Thoracic aorta (tissue), 2 donors: ENCODE measurements at regions not wholly inside any gene's neighbourhood (a gene's known extent, or its start where the extent isn't known, plus 50 kb on each side); places are given as distances from the start of the nearest gene placed in this dataset.

Experiments used
- ATAC-seq: fragments of 150-250 bp; one replicate; pipeline ENCODE4 v1.8.0; 2017; ENCODE audit warnings: low read depth; ENCODE audit not compliant: insufficient number of reproducible peaks, low FRiP score
- DNase-seq: peaks from one replicate; pipeline ENCODE4 v3.0.0-alpha.2; 2020; ENCODE audit warnings: low spot score
- H3K27ac ChIP-seq, 2 donors: fragments of 200-600 bp; sonication (generic); 1 replicate in 1 of 2; 2 replicates in 1 of 2; pipeline ENCODE4 v1.5.1; 2016; ENCODE audit warnings: mild to moderate bottlenecking in 2 of 2, moderate library complexity in 2 of 2
- H3K27me3 ChIP-seq: fragments of 200-600 bp; sonication (generic); replicated peaks from 2 replicates; pipeline ENCODE4 v1.6.0; 2016; ENCODE audit warnings: mild to moderate bottlenecking; ENCODE audit not compliant: insufficient read depth
- H3K36me3 ChIP-seq: fragments of 200-600 bp; sonication (generic); one replicate; pipeline ENCODE4 v1.5.1; 2016
- H3K4me1 ChIP-seq, 2 donors: fragments of 200-600 bp; sonication (generic); 1 replicate in 1 of 2; 2 replicates in 1 of 2; pipeline versions ENCODE4 v1.5.1 to v1.6.0; 2016; ENCODE audit warnings: low read depth in 2 of 2, mild to moderate bottlenecking in 1 of 2; ENCODE audit not compliant: control insufficient read depth in 1 of 2
- H3K4me3 ChIP-seq: fragments of 200-600 bp; sonication (generic); 2 replicates; pipeline ENCODE4 v1.5.1; 2016; ENCODE audit warnings: mild to moderate bottlenecking
- H3K9me3 ChIP-seq: fragments of 200-600 bp; sonication (generic); 2 replicates; pipeline ENCODE4 v1.5.1; 2016
- TF ChIP-seq, protein P1 (sequence below): fragments of 200-600 bp; sonication (generic); IDR thresholded peaks from one replicate; pipeline ENCODE4 v1.5.1; 2019; ENCODE audit warnings: antibody characterized with exemption

DNA sequence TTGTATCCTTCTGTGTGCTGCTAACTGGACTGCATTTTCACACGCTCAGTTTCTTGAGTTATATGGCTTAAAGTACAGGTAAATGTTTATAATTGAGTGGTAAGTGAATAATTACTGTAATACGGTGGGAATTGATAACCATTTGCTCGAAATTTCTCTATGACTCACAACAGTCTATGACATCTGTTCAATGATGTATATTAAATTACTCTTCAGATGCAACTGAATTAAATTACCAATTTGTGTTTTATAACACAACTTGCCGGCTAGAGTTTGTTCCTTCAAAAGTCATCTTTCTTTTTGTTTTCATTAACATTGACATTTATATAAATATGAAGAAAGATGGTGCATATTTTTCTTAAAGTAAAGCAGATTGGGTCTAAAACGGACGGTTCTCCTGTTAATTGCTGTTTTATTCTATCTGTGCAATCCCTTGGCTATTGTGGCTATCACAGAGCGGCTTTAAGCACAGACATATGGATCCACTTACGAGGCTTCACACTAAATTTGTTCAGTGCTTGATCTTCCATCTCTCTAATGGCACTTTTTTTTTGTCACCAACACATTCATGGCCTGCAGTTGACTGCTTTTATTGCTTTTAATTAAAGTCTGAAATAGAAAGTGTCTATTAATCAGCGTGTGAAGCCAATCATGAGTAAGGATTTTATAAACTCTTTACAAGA lies 1291.6 kb upstream of the SLC10A2 start:
- Histone ChIP-seq H3K36me3 (no peaks in the 10 kb centered on the region), H3K27me3 (no peaks in the 10 kb centered on the region), H3K4me3 (no peak overlapping the region), H3K27ac (no peak overlapping the region), H3K4me1 (no peaks in the 10 kb centered on the region), H3K9me3 (no peaks in the 10 kb centered on the region)
- no peak for ATAC-seq
- DNase-seq = no peak
- TF ChIP-seq, protein P1, sequence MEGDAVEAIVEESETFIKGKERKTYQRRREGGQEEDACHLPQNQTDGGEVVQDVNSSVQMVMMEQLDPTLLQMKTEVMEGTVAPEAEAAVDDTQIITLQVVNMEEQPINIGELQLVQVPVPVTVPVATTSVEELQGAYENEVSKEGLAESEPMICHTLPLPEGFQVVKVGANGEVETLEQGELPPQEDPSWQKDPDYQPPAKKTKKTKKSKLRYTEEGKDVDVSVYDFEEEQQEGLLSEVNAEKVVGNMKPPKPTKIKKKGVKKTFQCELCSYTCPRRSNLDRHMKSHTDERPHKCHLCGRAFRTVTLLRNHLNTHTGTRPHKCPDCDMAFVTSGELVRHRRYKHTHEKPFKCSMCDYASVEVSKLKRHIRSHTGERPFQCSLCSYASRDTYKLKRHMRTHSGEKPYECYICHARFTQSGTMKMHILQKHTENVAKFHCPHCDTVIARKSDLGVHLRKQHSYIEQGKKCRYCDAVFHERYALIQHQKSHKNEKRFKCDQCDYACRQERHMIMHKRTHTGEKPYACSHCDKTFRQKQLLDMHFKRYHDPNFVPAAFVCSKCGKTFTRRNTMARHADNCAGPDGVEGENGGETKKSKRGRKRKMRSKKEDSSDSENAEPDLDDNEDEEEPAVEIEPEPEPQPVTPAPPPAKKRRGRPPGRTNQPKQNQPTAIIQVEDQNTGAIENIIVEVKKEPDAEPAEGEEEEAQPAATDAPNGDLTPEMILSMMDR = no peak

DNA sequence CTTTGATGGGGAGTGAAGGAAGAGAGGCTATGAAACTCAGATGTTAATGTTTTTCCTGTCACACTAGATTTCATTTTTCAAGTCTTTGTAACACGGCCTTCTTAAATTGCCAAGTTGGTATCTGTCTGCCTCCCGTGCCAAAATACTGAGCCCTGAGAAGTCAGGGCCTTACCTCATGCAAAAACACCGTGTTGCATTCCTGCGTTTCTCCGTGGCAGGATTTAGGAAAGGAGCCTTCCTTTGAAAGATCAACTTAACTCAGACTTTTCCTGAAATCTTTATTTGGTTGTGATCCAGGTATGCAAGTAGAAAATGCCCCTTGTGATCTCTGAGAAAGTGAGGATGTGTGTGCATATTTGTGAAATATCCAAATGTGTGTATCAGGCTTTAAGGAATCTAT lies 1291.0 kb upstream of the SLC10A2 start:
- Histone ChIP-seq H3K4me3 (no peak overlapping the region), H3K4me1 (no peaks in the 10 kb centered on the region), H3K9me3 (no peaks in the 10 kb centered on the region), H3K36me3 (no peaks in the 10 kb centered on the region), H3K27ac (no peak overlapping the region), H3K27me3 (no peaks in the 10 kb centered on the region)
- DNase-seq = no peak
- ATAC-seq = no peak
- TF ChIP-seq, protein P1 = no peak

DNA sequence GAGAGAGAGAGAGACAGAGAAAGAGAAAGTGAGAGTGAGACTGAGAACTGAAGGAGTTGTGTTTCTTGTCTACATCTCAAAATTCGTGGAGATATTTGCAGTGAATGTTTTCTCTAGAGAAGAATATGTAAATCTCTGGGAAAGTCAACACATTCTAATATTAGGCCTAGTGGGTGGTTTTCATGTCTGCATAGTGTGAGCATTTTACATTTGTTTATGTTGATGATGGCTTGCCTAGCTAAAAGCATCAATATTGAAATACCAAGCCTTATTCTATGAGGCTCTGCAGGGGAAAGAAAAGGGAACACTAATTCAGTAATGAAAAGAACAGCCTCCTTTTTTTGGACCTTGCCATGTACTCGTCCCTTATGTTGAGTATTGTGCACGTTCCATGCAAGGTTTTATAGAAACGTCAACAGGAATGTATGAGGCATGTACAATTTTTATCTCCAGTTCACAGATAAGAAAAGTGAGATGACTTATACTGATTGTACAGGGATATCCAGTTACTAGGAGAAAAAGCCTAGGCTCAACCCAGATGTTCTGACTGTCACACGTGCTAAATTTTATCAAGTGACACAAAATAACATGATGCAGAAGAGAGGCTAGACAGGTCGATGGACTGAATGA lies 1288.9 kb upstream of the SLC10A2 start:
- TF ChIP-seq, protein P1 = no peak
- H3K27ac ChIP-seq = no peak overlapping the region
- DNase-seq = no peak
- no peak overlapping the region for H3K4me3 ChIP-seq
- H3K4me1 ChIP-seq = no peaks in the 10 kb centered on the region
- no peaks in the 10 kb centered on the region for H3K36me3 ChIP-seq
- no peaks in the 10 kb centered on the region for H3K9me3 ChIP-seq
- no peaks in the 10 kb centered on the region for H3K27me3 ChIP-seq
- no peak for ATAC-seq

DNA sequence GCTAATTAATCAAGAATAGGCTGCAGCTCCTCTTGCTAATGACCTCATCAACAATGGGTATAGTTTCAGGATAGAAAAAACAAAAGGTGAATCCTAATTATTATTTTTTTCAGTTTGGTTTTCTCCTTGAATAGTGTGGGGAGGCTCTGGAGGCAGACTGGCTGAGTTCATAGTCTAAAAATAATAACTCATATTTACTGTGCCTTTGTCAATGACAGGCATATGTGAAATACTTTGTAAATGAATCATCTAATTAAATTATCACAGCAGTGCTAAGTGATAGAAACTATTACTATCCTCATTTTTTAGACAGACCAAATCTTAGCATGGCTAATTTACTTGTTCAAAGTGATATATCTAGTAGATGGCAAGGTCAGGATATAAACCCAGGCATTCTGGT lies 1261.0 kb upstream of the SLC10A2 start:
- DNase-seq = no peak
- ATAC-seq = no peak
- peaks cover 3% of the 10 kb centered on the region for H3K9me3 ChIP-seq
- H3K27ac ChIP-seq = no peak overlapping the region
- TF ChIP-seq, protein P1 = no peak
- H3K4me1 ChIP-seq = no peaks in the 10 kb centered on the region
- H3K36me3 ChIP-seq = no peaks in the 10 kb centered on the region
- H3K27me3 ChIP-seq = no peaks in the 10 kb centered on the region
- no peak overlapping the region for H3K4me3 ChIP-seq

DNA sequence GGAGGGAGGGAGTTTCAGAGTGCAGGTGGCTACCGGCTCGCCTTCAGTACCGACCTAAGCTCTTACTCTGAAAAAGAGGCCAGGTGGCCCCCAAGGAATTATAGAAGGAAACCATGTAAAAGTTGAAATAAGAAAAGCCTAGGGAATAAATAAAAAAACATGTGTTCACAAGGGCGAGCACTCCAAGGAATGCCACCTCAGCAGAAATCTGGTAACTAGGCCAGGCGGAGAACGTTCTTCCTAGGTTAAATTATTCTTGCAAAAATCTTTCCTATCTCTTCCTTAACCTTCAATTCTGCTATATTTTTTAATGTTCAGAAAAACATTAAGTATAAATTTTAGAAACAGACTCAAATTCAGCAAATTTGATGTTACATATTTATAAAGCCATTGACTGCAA lies 1260.3 kb upstream of the SLC10A2 start:
- DNase-seq (no peak), ATAC-seq (no peak)
- Histone ChIP-seq H3K4me3 (no peak overlapping the region), H3K36me3 (no peaks in the 10 kb centered on the region), H3K27ac (no peak overlapping the region), H3K4me1 (no peaks in the 10 kb centered on the region), H3K27me3 (no peaks in the 10 kb centered on the region), H3K9me3 (peaks cover 3% of the 10 kb centered on the region)
- TF ChIP-seq, protein P1 = no peak
